ENCODE measurements at regions not wholly inside any gene's neighbourhood (a gene's known extent, or its start where the extent isn't known, plus 50 kb on each side); places are given as distances from the start of the nearest gene placed in this dataset.

DNA sequence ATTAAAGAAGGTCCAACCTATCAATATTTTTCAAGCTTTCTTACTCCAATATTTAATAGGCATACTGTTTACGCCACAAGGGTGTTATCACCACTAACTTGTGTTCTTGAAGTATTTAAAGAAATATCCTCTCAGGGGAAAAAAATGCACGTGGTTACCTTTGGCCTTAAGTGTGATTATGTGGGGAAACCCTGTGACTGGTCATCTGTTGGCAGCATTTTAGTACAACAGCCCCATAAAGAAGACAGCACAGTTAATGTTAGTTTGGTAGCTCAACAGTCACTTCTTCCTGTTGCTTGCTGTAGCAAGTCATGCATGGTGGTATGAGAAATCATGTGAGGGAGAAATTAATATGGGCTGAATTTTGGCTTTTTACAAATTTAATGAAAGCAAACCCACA, 1021.5 kb upstream of the TMEM132C start:
- Histone ChIP-seq H3K79me2 (ENCODE audit: low read depth) (no peaks in the 10 kb centered on the region), H3K4me3 (no peak overlapping the region), H3K36me3 (no peaks in the 10 kb centered on the region), H3K4me1 (no peaks in the 10 kb centered on the region), H3K9ac (no peak overlapping the region), H3K27ac (no peak overlapping the region), H3K27me3 (no peaks in the 10 kb centered on the region), H3K9me3 (ENCODE audit: low read depth) (no peaks in the 10 kb centered on the region), H3K4me2 (no peak overlapping the region), H3F3A (ENCODE audit: low read depth) (no peaks in the 10 kb centered on the region), H2AFZ (replicated peaks) (no peak overlapping the region), H4K20me1 (ENCODE audit: low read depth) (no peaks in the 10 kb centered on the region)
- H3K27ac Mint-ChIP-seq = no peak overlapping the region
- no peaks in the 10 kb centered on the region for H3K36me3 Mint-ChIP-seq
- H3K9me3 Mint-ChIP-seq = no peaks in the 10 kb centered on the region
- no peaks in the 10 kb centered on the region for H3K4me1 Mint-ChIP-seq
- DNase-seq (ENCODE audit: low spot score) = no peak
- TF ChIP-seq EZH2phosphoT487 (IDR thresholded peaks at IDR 0.05) (no peak), EZH2 (IDR thresholded peaks at IDR 0.05) (no peak)
- TF ChIP-seq, protein P1, sequence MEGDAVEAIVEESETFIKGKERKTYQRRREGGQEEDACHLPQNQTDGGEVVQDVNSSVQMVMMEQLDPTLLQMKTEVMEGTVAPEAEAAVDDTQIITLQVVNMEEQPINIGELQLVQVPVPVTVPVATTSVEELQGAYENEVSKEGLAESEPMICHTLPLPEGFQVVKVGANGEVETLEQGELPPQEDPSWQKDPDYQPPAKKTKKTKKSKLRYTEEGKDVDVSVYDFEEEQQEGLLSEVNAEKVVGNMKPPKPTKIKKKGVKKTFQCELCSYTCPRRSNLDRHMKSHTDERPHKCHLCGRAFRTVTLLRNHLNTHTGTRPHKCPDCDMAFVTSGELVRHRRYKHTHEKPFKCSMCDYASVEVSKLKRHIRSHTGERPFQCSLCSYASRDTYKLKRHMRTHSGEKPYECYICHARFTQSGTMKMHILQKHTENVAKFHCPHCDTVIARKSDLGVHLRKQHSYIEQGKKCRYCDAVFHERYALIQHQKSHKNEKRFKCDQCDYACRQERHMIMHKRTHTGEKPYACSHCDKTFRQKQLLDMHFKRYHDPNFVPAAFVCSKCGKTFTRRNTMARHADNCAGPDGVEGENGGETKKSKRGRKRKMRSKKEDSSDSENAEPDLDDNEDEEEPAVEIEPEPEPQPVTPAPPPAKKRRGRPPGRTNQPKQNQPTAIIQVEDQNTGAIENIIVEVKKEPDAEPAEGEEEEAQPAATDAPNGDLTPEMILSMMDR (IDR thresholded peaks at IDR 0.05) = no peak
- no peak overlapping the region for H3K4me3 Mint-ChIP-seq
- no peaks in the 10 kb centered on the region for H3K27me3 Mint-ChIP-seq (ENCODE audit: insufficient read depth, low read depth)

DNA sequence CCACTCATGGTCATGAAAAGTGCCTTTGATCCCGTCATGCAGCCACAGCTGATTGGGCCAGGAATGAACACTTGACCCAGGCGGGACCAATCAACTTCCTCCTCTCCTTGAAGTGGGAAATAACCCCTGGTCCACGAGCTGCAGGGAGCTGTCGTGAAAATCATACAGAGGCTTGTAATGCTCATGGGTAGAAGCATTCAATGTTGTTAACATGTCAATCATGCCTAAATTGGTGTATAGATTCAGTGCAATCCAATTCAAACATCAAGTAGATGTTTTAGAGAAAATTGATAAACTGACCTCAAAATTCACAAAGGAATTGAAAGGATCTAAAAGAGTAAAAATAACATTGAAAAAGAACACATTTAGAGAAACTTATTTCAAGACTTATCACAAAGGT, 1019.0 kb upstream of the TMEM132C start:
- Histone ChIP-seq H3K27ac (no peak overlapping the region), H2AFZ (replicated peaks) (no peak overlapping the region), H3K4me2 (no peak overlapping the region), H3F3A (ENCODE audit: low read depth) (no peaks in the 10 kb centered on the region), H3K9ac (no peak overlapping the region), H3K36me3 (no peaks in the 10 kb centered on the region), H3K79me2 (ENCODE audit: low read depth) (no peaks in the 10 kb centered on the region), H3K4me3 (no peak overlapping the region), H3K27me3 (no peaks in the 10 kb centered on the region), H3K9me3 (ENCODE audit: low read depth) (no peaks in the 10 kb centered on the region), H3K4me1 (no peaks in the 10 kb centered on the region), H4K20me1 (ENCODE audit: low read depth) (no peaks in the 10 kb centered on the region)
- Mint-ChIP-seq H3K9me3 (no peaks in the 10 kb centered on the region), H3K4me1 (no peaks in the 10 kb centered on the region), H3K4me3 (no peak overlapping the region), H3K27ac (no peak overlapping the region), H3K27me3 (ENCODE audit: insufficient read depth, low read depth) (no peaks in the 10 kb centered on the region), H3K36me3 (no peaks in the 10 kb centered on the region)
- no peak for DNase-seq (ENCODE audit: low spot score)
- TF ChIP-seq EZH2 (IDR thresholded peaks at IDR 0.05) (no peak), EZH2phosphoT487 (IDR thresholded peaks at IDR 0.05) (no peak)
- TF ChIP-seq, protein P1 (IDR thresholded peaks at IDR 0.05) = no peak

DNA sequence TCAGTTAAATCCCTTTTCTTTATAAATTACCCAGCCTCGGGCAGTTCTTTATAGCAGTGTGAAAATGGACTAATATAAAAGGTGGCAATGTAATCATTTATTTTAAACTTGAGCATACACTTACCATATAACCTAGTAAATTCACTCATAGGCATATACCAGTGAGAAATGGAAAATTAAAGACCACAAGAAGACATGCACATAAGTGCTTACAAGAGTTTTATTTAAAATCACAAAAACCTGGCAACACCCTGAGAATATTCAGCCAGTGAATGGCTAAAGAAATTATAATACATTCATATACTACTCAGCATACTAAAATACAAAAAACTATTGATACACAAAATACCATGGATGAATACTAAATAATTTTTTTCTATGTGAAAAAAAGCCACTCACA, 1017.5 kb upstream of the TMEM132C start:
- Histone ChIP-seq H3K9ac (no peak overlapping the region), H3K4me1 (no peaks in the 10 kb centered on the region), H3K79me2 (ENCODE audit: low read depth) (no peaks in the 10 kb centered on the region), H3K27me3 (no peaks in the 10 kb centered on the region), H2AFZ (replicated peaks) (no peak overlapping the region), H3K27ac (no peak overlapping the region), H3K9me3 (ENCODE audit: low read depth) (no peaks in the 10 kb centered on the region), H3K36me3 (no peaks in the 10 kb centered on the region), H3K4me3 (no peak overlapping the region), H3F3A (ENCODE audit: low read depth) (no peaks in the 10 kb centered on the region), H4K20me1 (ENCODE audit: low read depth) (no peaks in the 10 kb centered on the region), H3K4me2 (no peak overlapping the region)
- no peak overlapping the region for H3K4me3 Mint-ChIP-seq
- no peak for DNase-seq (ENCODE audit: low spot score)
- H3K4me1 Mint-ChIP-seq = no peaks in the 10 kb centered on the region
- H3K27ac Mint-ChIP-seq = no peak overlapping the region
- H3K9me3 Mint-ChIP-seq = no peaks in the 10 kb centered on the region
- H3K27me3 Mint-ChIP-seq (ENCODE audit: insufficient read depth, low read depth) = no peaks in the 10 kb centered on the region
- TF ChIP-seq EZH2phosphoT487 (IDR thresholded peaks at IDR 0.05) (no peak), EZH2 (IDR thresholded peaks at IDR 0.05) (no peak)
- TF ChIP-seq, protein P1 (IDR thresholded peaks at IDR 0.05) = no peak
- no peaks in the 10 kb centered on the region for H3K36me3 Mint-ChIP-seq
